GM12874 (cell line): ENCODE measurements at regions not wholly inside any gene's neighbourhood (a gene's known extent, or its start where the extent isn't known, plus 50 kb on each side); places are given as distances from the start of the nearest gene placed in this dataset.

ENCODE experiments used
- TF ChIP-seq, protein P1 (sequence below): IDR thresholded peaks from 2 replicates; pipeline ENCODE4 v1.5.1; 2011; ENCODE audit warnings: low read depth, mild to moderate bottlenecking, control low read depth, low read length, moderate library complexity; ENCODE audit not compliant: insufficient read depth

DNA sequence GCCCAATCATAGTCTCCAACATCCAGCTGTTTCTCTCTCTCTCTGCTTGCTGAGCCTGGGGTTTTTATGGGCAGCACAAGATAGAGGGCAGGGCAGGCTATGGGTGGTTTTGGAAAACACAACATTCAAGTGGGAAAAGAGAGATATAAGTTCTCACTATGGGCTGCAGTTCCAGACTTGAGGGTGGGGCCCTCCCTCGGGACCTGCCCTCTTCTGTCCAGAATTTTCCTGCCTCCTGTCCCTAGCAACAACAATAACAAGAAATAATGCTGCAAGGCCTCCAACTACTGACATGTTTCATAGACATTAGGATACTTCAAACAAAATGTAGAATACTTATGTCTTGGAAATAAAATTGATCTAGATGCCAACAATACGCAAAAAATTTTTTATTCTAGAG is 107.8 kb downstream of the C18orf54 start:
- TF ChIP-seq, protein P1, sequence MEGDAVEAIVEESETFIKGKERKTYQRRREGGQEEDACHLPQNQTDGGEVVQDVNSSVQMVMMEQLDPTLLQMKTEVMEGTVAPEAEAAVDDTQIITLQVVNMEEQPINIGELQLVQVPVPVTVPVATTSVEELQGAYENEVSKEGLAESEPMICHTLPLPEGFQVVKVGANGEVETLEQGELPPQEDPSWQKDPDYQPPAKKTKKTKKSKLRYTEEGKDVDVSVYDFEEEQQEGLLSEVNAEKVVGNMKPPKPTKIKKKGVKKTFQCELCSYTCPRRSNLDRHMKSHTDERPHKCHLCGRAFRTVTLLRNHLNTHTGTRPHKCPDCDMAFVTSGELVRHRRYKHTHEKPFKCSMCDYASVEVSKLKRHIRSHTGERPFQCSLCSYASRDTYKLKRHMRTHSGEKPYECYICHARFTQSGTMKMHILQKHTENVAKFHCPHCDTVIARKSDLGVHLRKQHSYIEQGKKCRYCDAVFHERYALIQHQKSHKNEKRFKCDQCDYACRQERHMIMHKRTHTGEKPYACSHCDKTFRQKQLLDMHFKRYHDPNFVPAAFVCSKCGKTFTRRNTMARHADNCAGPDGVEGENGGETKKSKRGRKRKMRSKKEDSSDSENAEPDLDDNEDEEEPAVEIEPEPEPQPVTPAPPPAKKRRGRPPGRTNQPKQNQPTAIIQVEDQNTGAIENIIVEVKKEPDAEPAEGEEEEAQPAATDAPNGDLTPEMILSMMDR = no peak

DNA sequence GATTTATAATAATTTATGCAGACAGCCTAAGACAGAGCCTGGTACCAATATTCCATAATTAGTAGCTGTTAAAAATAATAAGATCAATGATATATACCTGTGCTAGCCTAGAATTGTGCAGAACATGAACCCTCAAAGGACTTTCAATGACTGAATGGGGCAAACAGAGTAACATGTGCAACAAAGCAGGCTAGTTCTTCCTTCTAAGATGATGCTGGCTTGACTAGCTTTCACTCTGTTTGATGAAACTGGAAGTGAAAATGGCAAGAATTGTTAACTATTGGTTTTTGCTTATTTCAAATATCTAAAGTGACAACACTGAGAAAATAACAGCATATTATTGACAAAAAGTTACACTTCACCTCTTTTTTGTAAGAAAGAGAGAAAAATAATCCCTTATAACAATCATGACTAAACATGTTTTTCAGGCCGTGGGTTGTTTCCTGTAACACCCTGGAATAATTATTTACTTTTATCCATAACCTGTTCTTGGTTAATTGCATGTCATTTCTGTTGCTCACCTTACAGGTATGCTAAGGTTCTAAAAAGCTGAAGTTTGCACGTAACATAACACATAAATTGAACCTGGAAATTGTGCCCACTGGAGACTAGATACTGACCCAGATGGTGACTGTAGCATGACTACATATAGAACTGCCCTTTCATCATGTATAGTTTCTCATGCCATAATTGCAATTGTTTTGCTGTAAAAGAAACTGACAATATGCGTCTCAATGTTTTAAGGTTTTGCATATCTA is 108.7 kb downstream of the C18orf54 start:
- TF ChIP-seq, protein P1 = no peak

DNA sequence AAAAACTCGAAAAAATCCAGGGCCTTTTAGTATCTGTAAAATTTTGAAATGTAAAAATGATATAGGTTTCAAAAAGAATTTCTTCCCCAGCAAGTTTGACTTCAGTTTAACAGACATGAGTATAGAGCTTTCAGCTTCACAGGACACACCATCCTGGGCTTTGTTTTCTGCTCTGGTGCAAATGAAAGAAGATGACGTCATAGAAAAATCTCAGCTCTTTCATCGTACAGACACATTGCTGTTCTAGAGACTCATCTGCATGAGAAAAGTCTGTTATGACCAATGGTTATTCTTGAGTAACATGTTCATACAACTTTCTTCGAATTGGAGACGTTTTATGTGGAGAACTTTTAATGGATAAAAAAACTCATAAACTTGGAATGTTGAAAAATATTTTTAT is 111.7 kb upstream of the DYNAP start:
- TF ChIP-seq, protein P1 = no peak

DNA sequence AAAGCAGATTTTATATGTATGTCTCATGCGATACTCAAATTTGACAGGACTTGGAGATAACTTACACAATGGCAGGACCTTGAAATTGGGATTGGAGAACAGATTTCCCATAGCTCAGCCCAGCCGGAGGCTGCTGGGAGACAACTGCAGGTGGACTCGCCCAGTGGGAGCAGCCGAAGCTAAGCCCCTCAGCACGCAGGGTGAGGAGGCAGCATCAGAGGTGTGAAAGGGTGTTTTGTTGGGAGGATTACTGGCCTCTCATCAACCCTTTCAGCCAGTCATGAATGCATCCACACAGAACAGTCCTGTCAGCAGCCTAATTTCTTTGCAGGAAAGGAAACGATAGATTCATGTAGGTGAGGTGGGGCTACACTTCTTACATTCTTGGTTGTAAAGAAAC is 110.4 kb upstream of the DYNAP start:
- TF ChIP-seq, protein P1 = no peak

DNA sequence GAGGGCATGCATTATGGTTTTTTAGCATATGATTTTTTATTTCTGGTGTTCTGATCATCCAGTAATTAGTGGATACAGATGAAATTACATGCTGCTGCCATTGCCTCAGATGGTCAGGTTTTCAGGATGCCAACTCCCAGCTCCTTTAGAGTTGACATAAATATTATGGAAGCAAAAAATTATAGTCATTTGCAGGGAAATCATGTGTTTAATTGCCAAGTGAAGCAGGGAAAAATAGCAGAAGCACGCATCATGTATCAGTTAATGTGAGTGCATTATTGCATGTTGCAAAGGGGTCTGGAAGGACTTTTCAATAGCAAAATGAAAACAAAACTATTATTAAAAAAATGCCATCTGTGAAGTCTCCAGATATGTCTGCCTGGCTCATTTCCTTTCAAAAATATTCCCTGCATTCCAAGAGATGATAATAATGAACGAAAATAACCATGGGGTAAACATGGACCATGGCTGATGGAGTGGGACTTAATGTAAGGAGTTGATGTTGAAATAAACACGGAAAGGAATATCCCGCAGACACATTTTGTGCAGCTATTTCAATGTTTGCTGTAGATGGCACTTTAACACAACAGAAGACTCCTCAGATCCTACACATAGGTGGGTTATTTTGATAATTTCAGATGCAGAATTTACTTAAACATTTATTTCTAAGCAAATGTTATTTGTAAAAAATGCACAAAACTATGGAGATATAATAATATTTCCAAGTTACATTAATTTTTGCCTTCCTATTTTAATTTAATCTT is 87.7 kb upstream of the DYNAP start:
- TF ChIP-seq, protein P1 = no peak

DNA sequence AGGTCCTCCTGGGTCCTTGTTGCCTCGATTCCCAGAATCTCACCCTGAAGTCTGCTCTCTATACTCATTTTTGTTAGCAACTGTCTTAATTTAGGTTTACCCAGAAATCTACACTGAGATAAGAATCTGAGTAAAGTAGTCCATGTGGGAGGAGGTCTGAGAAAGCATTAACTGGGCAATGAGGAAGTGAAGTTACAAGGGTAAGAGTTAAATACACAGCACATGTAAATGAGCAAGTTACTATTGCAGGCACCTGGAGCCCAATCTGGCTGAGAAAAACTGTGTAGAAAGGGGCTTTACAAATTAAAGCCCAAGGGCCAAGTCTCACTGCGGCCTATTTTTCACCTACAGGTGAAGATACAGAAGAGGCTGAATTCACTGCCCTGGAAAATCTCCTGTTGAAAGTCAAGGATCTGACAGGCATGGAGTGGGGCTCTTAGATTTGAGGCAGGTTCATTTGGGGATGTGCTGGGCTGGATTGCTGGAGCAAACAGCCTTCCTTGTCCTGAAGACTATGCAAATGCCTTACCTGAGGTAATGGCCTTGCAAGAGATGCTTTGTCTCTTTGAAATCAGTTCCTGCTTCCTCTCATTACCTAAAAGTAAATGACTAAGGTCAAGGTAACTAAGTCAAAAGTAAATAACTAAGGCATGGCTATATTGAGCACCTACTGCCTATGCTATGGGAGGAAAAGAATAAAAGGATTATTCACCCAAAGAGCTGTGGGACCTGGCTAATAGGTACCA is 84.4 kb upstream of the DYNAP start:
- TF ChIP-seq, protein P1 = no peak

DNA sequence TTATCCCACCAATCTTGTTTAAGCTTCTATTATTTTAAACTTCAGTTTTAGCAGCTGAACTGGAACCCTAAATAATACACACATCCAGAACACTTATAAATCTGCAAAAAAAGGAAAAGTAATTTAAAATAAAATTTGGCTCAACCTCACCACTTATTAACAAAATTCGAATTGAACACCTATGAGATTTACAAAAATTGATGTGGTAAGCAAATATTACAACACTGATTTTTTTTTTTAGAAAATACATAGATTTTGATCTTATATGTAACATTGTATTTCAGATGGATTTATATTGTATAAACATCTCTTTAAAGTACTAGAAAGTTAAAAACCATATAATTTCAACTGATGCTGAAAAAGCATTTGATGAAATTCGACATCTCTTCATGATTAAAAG is 81.3 kb upstream of the DYNAP start:
- TF ChIP-seq, protein P1 = no peak
